ENCODE measurements at regions not wholly inside any gene's neighbourhood (a gene's known extent, or its start where the extent isn't known, plus 50 kb on each side); places are given as distances from the start of the nearest gene placed in this dataset.
A peak's percentile ranks its signal among the peaks of the same experiment; 100 is the strongest.

DNA sequence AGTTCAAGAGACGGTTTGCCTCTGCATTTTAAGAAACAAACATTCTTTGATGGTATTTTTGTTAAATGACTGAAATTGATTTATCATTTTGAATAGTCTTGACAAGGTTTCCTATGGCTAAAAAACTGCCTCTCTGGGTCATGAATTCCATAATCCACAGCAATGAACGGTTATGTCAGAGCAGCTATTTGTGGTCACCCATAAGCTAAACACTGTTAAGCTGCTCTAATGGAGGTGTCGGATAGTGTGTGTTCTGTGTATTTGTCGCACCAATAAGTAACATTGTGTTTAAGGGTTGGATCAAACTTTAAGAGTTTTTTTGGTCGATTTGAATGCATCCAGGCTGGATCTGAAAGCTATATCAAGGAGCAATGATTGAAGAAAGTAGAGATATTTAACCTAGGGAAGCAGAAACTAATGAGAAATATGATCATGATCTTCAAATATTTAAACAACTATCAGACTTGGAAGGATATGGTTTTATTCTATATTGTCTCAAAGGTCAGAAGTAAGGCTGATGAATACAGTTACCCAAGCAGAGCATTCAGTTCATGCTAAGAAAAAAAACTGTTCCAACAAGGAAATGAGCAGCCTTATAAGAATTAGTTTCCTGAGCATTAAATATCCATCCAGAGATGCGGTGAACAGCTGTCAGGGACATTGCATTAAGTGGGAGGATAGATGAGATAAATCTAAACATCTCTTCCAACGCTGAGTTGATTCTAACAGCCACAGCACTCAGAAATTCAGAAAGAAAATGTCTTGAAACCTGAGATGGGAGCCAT is 232.3 kb upstream of the RPS6KA3 start:
- no peaks in the 10 kb centered on the region for H3K27me3 ChIP-seq (ENCODE audit: insufficient read depth, low read length)
- FAIRE-seq (peak; percentile 96), DNase-seq (ENCODE audit: low read depth) (peak; percentile 35)
- H2AFZ ChIP-seq (ENCODE audit: low read depth, low read length), result no peak overlapping the region
- no peak overlapping the region for H3K9ac ChIP-seq (ENCODE audit: low read length)
- no peak for TF ChIP-seq EZH2 (IDR thresholded peaks at IDR 0.05; ENCODE audit: insufficient read depth, low read length)
- TF ChIP-seq, protein P1, sequence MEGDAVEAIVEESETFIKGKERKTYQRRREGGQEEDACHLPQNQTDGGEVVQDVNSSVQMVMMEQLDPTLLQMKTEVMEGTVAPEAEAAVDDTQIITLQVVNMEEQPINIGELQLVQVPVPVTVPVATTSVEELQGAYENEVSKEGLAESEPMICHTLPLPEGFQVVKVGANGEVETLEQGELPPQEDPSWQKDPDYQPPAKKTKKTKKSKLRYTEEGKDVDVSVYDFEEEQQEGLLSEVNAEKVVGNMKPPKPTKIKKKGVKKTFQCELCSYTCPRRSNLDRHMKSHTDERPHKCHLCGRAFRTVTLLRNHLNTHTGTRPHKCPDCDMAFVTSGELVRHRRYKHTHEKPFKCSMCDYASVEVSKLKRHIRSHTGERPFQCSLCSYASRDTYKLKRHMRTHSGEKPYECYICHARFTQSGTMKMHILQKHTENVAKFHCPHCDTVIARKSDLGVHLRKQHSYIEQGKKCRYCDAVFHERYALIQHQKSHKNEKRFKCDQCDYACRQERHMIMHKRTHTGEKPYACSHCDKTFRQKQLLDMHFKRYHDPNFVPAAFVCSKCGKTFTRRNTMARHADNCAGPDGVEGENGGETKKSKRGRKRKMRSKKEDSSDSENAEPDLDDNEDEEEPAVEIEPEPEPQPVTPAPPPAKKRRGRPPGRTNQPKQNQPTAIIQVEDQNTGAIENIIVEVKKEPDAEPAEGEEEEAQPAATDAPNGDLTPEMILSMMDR (IDR thresholded peaks at IDR 0.05; ENCODE audit: insufficient read depth, low read depth, low read length), result no peak
- no peaks in the 10 kb centered on the region for H3K36me3 Mint-ChIP-seq (ENCODE audit: low read depth, unreplicated experiment)
- no peaks in the 10 kb centered on the region for H3K9me3 Mint-ChIP-seq (ENCODE audit: unreplicated experiment)
- H3K4me1 ChIP-seq (ENCODE audit: insufficient read depth, low read length), result no peaks in the 10 kb centered on the region
- H3K4me1 Mint-ChIP-seq (ENCODE audit: low read depth, unreplicated experiment), result peaks cover 22% of the 10 kb centered on the region
- H4K20me1 ChIP-seq (ENCODE audit: insufficient read depth, low read length), result no peaks in the 10 kb centered on the region
- H3K4me2 ChIP-seq (ENCODE audit: low read length), result no peak overlapping the region
- H3K4me3 Mint-ChIP-seq (ENCODE audit: unreplicated experiment), result no peak overlapping the region
- no peak overlapping the region for H3K4me3 ChIP-seq (ENCODE audit: insufficient read depth, low read depth, low read length)
- no peak overlapping the region for H3K27ac Mint-ChIP-seq (ENCODE audit: unreplicated experiment)
- H3K27ac ChIP-seq (ENCODE audit: low read depth, low read length), result no peak overlapping the region
- no peaks in the 10 kb centered on the region for H3K79me2 ChIP-seq (ENCODE audit: insufficient read depth, low read length)
- H3K36me3 ChIP-seq (ENCODE audit: insufficient read depth, low read length), result no peaks in the 10 kb centered on the region
- no peaks in the 10 kb centered on the region for H3K27me3 Mint-ChIP-seq (ENCODE audit: low read depth, unreplicated experiment)
- no peaks in the 10 kb centered on the region for H3K9me3 ChIP-seq (ENCODE audit: insufficient read depth, low read depth, low read length)

DNA sequence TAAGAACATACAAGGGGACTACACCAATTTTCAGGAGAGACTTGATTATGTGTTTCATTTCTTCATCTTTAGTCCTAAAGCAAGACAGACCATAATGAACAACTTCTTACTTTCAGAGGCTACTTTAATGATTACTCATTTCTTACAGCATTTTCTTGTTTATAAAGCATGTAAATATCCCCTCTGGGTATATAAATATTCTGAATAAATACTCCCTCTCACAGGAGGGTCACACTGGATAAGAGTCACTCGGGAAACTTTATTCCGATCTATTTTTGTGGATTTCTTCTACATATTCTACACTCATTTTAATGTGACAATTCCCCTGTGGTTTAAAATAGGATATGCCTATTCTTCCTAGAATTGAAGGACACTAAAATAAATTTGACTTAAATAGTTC is 228.9 kb upstream of the RPS6KA3 start:
- Histone ChIP-seq H3K27ac (ENCODE audit: low read depth, low read length) (no peak overlapping the region), H3K4me3 (ENCODE audit: insufficient read depth, low read depth, low read length) (no peak overlapping the region), H3K79me2 (ENCODE audit: insufficient read depth, low read length) (no peaks in the 10 kb centered on the region), H3K27me3 (ENCODE audit: insufficient read depth, low read length) (no peaks in the 10 kb centered on the region), H3K9me3 (ENCODE audit: insufficient read depth, low read depth, low read length) (no peaks in the 10 kb centered on the region), H2AFZ (ENCODE audit: low read depth, low read length) (no peak overlapping the region), H4K20me1 (ENCODE audit: insufficient read depth, low read length) (no peaks in the 10 kb centered on the region), H3K4me2 (ENCODE audit: low read length) (no peak overlapping the region), H3K4me1 (ENCODE audit: insufficient read depth, low read length) (no peaks in the 10 kb centered on the region), H3K9ac (ENCODE audit: low read length) (no peak overlapping the region), H3K36me3 (ENCODE audit: insufficient read depth, low read length) (no peaks in the 10 kb centered on the region)
- FAIRE-seq (no peak), DNase-seq (ENCODE audit: low read depth) (no peak)
- Mint-ChIP-seq H3K27ac (ENCODE audit: unreplicated experiment) (no peak overlapping the region), H3K4me3 (ENCODE audit: unreplicated experiment) (no peak overlapping the region), H3K4me1 (ENCODE audit: low read depth, unreplicated experiment) (peaks cover 16% of the 10 kb centered on the region), H3K36me3 (ENCODE audit: low read depth, unreplicated experiment) (no peaks in the 10 kb centered on the region), H3K27me3 (ENCODE audit: low read depth, unreplicated experiment) (no peaks in the 10 kb centered on the region), H3K9me3 (ENCODE audit: unreplicated experiment) (no peaks in the 10 kb centered on the region)
- TF ChIP-seq, protein P1 (IDR thresholded peaks at IDR 0.05; ENCODE audit: insufficient read depth, low read depth, low read length), result no peak
- no peak for TF ChIP-seq EZH2 (IDR thresholded peaks at IDR 0.05; ENCODE audit: insufficient read depth, low read length)

DNA sequence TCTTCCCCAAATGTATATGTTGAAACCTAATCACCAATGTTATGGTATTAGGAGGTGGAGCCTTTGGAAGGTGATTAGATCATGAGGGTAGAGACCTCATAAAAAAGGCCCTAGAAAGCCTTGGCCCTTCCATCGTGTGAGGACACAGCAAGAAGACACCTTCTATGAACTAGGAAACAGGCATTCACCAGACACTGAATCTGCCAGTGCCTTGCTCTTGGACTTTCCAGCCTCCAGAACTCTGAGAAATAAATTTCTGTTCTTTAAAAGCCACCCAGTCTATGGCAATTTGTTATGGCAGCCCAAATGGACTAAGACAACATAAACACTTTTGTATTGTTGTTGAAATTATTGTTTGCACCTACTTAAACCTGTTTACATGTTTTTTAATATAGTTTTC is 221.8 kb upstream of the RPS6KA3 start:
- Histone ChIP-seq H3K9ac (ENCODE audit: low read length) (no peak overlapping the region), H2AFZ (ENCODE audit: low read depth, low read length) (no peak overlapping the region), H3K27me3 (ENCODE audit: insufficient read depth, low read length) (no peaks in the 10 kb centered on the region), H3K4me3 (ENCODE audit: insufficient read depth, low read depth, low read length) (no peak overlapping the region), H3K4me1 (ENCODE audit: insufficient read depth, low read length) (no peaks in the 10 kb centered on the region), H3K27ac (ENCODE audit: low read depth, low read length) (no peak overlapping the region), H3K9me3 (ENCODE audit: insufficient read depth, low read depth, low read length) (no peaks in the 10 kb centered on the region), H3K36me3 (ENCODE audit: insufficient read depth, low read length) (no peaks in the 10 kb centered on the region), H4K20me1 (ENCODE audit: insufficient read depth, low read length) (no peaks in the 10 kb centered on the region), H3K79me2 (ENCODE audit: insufficient read depth, low read length) (no peaks in the 10 kb centered on the region), H3K4me2 (ENCODE audit: low read length) (no peak overlapping the region)
- no peak for FAIRE-seq
- H3K9me3 Mint-ChIP-seq (ENCODE audit: unreplicated experiment), result no peaks in the 10 kb centered on the region
- H3K27me3 Mint-ChIP-seq (ENCODE audit: low read depth, unreplicated experiment), result no peaks in the 10 kb centered on the region
- no peak for DNase-seq (ENCODE audit: low read depth)
- no peak overlapping the region for H3K4me3 Mint-ChIP-seq (ENCODE audit: unreplicated experiment)
- no peak overlapping the region for H3K27ac Mint-ChIP-seq (ENCODE audit: unreplicated experiment)
- no peaks in the 10 kb centered on the region for H3K36me3 Mint-ChIP-seq (ENCODE audit: low read depth, unreplicated experiment)
- TF ChIP-seq, protein P1 (IDR thresholded peaks at IDR 0.05; ENCODE audit: insufficient read depth, low read depth, low read length), result no peak
- TF ChIP-seq EZH2 (IDR thresholded peaks at IDR 0.05; ENCODE audit: insufficient read depth, low read length), result no peak
- H3K4me1 Mint-ChIP-seq (ENCODE audit: low read depth, unreplicated experiment), result peaks cover 4% of the 10 kb centered on the region

All from astrocyte (in vitro differentiated cells and primary cell).